Renal cortex interstitium (tissue), 11 donors: ENCODE measurements at regions not wholly inside any gene's neighbourhood (a gene's known extent, or its start where the extent isn't known, plus 50 kb on each side); places are given as distances from the start of the nearest gene placed in this dataset.

Experiments used
- DNase-seq, 11 donors: peaks; one replicate each; pipeline ENCODE4 v3.0.0-alpha.2; 2013; ENCODE audit warnings: low read depth in 9 of 11, low spot score in 4 of 11; ENCODE audit errors: extremely low read depth in 1 of 11

DNA sequence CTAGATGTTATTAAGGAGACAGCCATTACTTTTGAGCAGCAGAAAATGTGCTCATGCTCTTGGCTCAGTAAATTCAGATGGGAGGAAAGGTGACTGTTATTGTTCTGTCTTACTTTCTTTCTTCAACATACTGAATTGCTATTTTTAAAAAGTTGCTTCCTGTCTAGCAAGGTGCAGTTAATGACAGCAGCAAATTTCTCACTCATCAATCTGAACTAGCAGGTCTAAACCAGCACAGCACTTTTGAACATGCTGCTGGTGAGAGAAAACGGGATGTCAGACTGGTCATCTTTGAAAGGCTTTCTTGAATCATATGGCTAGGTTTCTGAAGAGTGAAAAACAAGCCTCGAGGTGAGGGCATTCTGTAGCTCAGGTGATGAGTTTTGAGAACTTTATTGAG is 384.7 kb downstream of the MFSD1 start:
- no peak for DNase-seq

DNA sequence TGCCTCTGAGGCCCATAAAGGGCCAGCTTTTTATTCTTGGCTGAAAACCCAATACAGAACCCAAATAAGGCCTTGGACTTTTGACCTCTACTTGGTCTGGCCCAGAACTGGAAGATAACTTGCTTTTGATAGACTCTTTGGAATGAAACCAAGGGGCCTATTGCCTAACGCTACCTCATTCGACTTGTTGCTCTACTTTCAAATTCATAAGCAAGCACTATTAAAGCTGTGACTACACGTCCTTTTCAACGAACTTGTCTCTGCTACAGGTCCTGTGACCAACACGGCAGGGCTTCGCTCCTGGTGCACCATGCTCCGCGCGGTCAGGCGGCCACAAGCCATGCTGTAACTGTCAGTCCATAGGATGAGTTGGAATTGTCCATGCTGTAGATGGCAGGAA is 385.4 kb downstream of the MFSD1 start:
- no peak for DNase-seq

DNA sequence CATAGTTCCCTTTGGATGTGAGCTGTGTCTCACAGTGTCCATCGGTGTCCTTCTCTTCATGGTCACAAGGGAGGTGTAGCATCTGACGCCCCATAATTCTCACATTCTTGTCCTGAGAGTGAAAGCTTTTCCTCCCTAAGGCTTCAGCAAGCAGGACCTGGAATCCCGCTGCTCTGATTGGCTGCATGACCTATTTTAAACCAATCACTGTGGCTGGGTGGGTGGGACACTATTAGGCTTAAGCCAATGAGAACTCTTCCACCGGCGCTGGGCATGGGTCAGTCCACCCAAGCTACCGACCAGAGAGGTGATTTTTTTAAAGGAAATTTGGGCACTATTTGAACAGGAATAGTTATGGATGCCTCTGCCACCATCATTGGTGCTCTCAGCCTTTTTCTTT is 385.9 kb downstream of the MFSD1 start:
- DNase-seq: no peak

DNA sequence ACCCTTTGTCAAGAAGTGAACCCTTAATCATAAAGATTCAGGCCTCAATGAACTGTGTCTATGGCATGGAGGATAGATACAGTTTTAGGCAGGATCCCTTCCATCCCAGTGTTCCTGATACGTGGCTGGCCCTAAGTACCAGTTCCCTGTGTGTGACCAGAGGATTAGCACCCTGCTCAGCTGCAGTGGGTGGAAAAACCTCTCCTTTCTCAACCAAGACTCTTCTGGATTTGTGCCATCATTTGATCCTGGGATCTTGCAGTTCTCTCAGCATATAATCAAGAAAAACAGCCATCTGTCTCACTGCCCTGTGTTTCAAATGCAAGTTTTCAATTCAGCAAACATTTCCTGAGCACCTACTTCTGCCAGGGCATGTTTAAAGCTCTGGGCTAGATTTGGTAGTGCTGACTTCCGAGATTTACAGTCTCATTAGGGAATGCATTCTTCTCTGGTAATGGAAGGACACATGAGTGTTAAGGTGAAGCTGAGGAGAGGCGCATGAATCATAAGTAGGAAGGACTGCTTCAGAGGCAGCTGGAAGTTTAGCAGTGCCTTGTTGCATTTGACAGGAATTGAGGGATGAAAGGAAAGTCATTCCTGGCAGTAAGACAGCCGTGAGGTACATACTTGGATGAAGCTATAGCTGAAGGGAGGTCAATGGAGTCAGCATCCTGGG is 388.3 kb downstream of the MFSD1 start:
- DNase-seq: no peak

DNA sequence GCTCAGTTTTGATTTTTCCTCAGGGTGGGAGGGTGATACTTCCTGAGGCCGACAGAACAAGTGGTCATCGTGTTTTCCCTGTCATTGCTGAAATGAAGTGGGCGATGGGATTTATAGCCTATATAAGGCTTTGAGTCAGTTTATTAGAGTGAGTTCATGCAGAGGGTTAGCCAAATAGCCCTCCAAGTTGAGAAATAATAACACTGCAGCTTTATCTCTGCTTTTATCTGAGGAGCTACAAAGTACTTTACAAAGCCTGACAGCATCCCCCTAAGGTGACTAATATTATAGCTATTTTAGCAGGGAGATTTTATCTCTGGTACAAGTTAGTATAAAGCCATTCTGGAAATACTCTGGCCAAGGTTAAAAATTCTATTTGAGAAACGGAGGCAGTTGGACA is 389.6 kb downstream of the MFSD1 start:
- no peak for DNase-seq

DNA sequence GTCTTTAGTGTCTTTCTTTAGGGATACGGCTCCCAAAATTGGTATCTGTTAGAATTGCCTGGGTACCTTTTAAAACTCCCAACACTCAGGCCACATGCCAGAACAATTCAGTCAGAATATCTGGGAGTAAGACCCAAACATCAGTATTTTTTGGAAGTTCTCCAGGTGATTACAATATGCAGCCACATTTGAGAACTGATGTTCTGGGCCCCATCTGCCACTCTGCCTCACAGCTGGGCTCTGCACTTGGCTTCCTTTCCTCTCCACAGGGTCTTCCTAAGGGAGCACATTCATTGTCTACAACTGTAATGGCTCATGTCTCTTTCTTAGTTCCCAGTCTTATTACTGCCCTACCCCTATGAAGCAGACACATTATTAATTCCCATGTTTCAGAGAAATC is 394.5 kb downstream of the MFSD1 start:
- no peak for DNase-seq

DNA sequence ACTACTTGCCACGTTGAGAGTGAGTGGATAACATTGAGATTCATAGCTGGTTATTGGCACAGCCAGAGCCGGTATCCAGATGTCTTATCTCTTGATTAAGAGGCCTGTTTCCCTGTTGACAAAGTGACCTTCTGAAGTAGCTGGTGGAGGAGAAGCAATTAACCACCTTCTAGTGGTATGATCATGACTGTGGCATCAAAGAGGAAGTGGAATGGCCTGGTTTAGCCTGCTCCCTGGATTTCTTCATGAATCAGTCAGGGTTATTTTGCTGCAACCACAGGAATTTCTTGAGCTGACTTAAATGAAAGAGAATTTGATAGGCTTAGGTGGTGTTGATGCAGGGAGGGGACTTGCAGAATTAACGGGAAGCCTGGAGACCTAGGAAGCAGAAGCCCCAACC is 398.3 kb downstream of the MFSD1 start:
- no peak for DNase-seq

DNA sequence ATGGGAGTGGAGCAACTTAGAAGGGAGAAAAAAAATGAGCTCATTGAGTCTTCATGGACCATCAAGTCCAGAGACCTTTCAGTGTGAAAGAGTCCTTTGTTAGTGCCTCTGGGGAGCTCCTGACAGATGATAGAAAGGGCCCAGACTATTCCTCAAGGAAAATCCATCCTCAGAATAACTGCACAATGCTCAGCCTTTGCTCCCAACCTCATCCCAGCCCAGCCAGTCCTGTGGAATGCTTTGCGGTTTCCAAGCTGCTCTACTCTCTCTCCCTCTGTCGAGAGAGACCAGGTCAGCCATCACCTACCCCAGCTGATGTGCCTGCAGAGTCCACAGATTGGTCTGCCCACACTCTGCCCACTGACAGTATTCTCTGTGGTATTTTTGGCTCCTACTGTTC is 406.2 kb downstream of the MFSD1 start:
- DNase-seq: no peak

DNA sequence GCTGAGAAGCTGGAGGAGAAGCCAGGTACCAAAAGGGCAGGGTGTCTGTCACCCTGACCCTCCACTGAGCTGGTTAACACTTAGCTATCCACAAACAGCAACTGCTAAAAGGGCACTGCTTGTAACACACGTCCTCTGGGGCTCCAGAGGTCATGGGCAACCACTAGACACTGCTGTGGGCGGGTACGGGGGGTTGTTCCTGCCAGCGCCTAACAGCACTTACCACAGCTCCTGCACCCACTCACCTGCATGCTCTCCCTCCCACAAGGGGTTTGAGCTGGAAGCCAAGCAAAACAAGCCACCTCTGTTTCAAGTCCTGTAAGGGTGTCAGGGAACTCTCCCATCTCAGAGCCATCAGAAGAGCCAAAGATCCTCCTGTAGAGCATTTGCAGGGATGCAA is 407.6 kb downstream of the MFSD1 start:
- DNase-seq: no peak

DNA sequence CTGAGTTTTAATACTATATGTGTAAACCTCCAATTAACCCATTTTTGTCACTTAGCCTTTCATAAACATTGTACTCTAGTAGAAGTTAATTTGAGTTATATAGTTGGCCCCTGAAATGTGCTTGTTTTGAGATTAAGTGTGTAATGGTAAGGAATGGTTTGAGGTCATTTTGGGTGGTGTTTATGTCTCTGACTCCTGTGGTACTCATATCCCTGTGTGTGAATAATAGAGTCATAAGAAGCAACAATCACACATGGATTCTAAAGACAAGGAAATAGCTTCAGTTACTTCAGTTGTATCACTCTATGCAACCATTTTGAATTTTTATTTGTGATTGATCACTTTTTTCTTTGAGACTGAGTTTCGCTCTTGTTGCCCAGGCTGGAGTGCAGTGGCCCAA is 408.5 kb downstream of the MFSD1 start:
- no peak for DNase-seq

DNA sequence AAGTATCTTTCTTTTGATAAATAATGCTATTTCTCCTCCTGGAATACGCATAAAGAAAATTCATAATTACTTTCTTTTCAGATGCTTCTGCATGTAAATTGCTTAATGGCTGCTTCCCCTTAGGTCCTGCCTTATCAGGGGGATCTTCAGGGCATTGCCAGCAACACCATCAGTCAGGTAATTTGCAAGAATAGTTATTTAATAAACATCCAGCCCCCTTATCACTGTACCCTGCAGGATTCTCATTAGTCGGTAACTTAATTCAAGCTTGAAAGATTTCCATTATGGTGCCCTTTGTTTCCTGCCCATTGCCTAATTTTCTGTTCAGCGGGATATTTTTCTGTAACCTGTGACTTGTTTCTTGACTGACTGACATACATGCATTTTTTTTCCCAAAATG is 414.5 kb downstream of the MFSD1 start:
- no peak for DNase-seq

DNA sequence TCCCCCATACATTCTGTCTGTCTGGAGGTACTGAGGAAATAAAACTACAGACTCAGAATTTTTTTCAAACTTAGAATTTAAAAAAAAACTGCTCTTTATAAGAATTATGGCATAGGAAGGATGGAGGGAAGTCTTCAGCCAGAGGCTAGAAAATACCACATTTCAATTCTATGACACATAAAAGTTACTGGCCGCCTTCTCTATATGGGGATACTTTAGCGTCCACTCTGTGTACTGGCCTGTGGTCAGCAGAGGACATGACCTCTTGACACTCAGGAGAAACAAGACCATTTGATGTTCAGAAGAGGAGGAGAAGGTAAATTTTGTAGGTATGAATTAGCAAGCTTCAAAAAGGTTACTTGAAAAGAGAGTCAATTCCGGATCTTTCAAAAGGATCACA is 417.4 kb downstream of the MFSD1 start:
- no peak for DNase-seq

DNA sequence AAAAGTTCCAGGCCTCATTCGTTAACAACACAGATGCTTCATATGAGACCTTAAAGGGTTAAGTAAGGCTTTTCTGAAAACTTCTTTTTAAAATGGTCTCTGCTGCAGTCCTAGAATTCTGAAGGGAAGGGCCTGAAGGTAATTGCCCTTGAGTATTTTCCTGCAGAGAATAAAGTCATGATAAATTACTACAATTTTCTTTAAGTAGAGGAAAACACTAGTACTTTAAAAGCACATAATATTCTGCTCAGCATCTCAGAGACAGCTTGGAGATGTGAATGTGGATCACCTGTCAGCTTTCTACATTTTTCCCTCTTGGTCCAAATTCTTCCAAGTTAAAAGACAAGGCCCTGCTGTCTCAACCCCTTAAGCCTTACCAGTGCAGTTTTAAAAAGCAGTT is 419.5 kb downstream of the MFSD1 start:
- DNase-seq: no peak

DNA sequence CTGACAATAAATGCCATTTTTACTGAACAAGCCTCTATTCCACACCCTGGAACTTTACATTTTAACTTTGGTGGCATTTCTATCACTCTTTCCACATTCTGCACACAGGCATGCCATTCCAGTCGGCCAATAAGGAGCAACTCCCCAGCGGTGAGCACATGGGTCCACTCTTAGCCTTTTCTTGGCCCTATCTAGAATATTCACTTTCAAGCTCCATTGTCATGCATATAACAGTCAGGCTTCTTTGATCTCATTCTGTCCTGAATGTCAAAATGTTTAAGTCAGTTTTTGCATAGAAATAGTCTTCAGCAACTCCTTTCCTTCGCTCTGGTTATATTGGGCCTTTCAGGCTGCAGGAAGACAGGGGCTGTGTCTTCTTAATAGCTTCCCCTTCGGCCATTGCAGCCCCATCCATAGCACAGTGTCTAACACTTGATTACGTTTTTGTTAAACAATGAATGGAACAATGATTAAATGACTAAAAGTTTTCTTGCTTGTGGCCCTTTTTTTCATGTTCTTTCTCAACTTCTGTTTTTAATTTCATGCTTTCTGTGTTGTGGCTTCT is 427.3 kb downstream of the MFSD1 start:
- no peak for DNase-seq

DNA sequence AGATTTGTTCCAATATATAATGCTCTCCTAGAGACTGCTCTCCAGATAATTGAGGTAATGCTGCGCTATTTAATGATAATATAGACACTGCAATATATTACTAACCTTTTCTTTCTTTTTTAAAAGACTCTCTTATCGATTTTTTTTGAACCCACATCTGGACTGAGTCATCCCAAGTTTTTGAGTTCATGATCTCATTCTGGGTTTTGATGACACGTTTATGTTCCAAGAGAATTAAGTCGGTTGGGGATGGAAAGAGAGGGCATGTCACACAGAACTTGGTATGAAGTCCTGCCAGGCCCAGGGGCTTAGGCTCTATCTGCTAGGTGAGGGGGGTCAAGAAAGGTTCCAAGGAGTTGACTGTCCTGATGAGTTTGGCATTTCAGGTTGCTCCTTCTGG is 431.1 kb downstream of the MFSD1 start:
- DNase-seq: no peak

DNA sequence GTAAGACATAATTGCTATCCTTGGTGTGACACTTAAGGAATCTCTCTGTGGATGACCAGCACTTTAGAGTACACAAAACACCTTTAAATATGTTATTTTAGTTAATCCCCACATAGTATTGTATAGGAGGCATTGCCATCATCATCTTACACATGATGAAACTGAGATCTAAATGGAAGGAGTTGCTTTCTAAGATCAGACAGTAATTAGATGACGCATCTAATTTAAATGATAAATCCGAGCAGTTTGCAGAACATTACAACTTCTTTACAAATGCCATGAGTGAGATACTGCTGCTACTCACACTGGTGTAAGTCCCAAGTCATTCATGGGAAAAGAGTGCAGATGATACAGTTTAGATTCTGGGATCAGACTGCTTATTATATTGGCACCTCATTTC is 431.9 kb downstream of the MFSD1 start:
- DNase-seq: no peak

DNA sequence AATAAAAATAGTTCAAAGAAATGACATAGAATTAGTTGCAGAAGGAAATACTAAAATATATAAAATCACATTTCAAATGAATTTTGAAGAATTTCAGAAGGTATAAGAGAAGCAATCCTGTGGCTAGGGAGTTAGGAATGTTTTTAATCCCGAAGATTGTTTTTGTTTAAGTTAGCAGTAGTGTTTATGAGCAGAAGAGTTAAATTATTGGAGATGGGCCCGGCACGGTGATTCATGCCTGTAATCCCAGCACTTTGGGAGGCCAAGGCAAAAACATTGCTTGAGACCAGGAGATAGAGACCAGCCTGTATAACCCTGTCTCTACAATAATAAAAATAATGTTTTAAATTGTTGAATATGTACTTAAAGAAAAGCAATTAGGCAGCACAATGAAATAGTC is 432.5 kb downstream of the MFSD1 start:
- DNase-seq: no peak

DNA sequence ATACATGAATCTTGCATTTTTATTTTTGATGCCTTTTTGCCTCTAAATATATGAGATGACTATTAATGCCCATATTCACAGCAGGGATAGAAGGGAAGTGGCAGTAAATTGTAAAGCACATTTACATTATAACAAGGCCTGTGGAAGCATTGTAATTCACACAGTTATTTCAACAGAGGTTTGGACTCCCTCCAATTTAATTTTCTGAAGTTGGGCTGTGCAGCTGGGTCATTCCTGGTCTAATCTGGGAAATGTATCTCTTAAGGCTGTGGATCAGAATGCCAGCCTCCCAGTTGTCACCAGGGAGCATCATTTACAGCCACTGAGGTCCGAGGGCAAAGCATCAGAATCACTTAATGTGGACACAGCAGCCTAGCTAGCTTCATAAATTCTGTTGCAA is 434.5 kb downstream of the MFSD1 start:
- no peak for DNase-seq

DNA sequence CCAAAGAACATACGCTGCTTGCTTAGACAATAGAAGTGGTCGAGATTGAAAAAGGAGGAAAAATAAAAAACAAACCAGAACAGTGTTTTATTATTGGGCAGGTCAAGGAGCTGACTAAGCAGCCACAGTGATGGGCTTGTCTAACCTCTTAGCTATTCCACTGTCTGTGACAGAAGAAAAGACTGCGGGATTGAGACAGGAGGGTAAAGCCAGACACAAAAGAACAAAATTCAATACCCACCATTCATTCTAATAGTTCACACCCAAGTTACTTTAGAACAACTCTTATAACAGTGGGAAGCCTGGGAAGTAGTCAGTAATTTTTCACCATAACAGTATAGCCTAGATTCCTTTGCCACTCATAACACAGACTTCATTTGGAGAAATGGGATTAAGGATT is 435.4 kb downstream of the MFSD1 start:
- no peak for DNase-seq

DNA sequence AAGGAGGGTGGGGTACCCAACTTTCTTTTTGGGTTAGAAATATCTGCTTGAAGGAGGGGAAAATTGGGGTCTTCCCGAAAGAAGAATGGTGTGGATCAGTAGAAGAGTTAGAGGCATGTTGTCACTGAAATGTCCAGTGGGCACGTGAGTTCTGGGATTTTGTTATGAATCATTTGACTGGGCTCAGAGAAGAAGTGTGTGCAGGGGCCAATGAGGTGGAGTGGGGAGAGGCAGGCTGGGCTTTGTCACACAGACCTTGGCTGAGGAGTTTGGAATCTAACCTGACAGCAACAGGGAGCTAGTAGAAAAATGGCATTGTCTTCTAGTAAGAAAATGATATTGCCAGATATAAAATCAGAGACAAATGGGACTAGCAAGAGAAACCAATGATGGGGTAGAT is 436.8 kb downstream of the MFSD1 start:
- no peak for DNase-seq

DNA sequence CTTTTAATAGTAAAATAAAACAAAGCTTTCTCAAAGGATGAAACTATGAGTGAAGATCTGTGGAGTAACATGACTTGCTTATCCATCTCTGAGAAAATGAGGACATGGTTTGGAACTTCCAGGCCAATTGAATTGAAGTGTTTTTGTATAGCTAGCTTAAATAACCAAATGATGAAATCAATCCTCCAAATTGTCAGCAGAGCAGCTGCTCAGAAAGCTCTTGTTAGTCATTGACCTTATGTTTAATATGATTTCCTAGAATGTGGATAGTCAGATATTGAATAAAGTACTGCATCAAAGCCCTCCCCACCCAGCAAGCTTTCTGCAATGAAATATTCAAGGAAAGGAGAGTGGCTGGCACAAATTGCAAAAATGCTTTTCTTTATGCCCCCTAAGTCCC is 437.2 kb downstream of the MFSD1 start:
- DNase-seq: no peak

DNA sequence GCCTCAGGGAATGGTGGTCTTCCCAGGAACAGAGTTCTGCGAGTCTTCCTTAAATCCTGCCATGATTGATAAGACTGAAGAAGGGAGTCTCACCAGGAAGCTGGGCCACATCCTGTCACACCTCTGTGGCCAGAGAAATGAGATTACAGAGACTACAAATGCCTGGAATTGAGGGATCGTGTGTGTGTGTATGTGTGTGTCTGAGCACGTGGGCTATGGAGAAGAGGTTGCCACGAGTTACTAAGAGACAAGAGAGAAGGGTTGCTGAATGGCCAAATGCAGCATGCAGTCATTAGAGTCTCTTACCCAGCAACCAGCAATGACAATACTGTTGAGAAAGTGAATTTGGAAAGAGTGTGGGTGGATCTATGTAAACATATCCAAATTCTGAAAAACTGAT is 443.1 kb downstream of the MFSD1 start:
- no peak for DNase-seq
